ENCODE measurements at regions not wholly inside any gene's neighbourhood (a gene's known extent, or its start where the extent isn't known, plus 50 kb on each side); places are given as distances from the start of the nearest gene placed in this dataset.

DNA sequence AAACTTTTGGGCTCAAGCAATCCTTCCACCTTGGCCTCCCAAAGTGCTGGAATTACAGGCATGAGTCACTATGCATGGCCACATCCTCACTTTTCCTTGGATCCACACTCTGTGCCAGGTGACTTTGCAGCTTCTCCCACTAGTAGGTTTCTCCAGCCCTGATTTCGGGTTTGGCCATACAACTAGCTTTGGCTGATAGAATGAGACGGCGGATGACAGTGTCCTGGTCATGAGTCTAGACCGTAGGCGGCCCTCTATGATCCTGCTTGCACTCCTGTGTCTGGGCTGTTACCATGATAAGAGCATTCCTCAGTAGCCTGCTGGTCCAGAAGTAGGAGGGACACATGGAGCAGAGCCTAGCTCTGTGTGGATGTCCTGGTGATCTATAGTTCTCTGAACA is 112.5 kb upstream of the KL start:
- ChIA-PET POLR2A (no interaction called here), CTCF (no interaction called here), RAD21 (ENCODE audit: low non-redundant PET in 1 of 2, low total read pairs in 2 of 2, uncharacterized antibody in 2 of 2, unreplicated experiment in 2 of 2) (no interaction called here)
- H3K27me3 ChIP-seq (ENCODE audit: insufficient read depth, low read length), result no peaks in the 10 kb centered on the region
- TF ChIP-seq, protein P1, sequence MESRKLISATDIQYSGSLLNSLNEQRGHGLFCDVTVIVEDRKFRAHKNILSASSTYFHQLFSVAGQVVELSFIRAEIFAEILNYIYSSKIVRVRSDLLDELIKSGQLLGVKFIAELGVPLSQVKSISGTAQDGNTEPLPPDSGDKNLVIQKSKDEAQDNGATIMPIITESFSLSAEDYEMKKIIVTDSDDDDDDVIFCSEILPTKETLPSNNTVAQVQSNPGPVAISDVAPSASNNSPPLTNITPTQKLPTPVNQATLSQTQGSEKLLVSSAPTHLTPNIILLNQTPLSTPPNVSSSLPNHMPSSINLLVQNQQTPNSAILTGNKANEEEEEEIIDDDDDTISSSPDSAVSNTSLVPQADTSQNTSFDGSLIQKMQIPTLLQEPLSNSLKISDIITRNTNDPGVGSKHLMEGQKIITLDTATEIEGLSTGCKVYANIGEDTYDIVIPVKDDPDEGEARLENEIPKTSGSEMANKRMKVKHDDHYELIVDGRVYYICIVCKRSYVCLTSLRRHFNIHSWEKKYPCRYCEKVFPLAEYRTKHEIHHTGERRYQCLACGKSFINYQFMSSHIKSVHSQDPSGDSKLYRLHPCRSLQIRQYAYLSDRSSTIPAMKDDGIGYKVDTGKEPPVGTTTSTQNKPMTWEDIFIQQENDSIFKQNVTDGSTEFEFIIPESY (IDR thresholded peaks at IDR 0.05; ENCODE audit: extremely low read depth, insufficient replicate concordance, low read length), result no peak
- no peak for TF ChIP-seq SRF (IDR thresholded peaks at IDR 0.05; ENCODE audit: low read depth)
- TF ChIP-seq RAD21 (IDR thresholded peaks at IDR 0.05; ENCODE audit: low read depth), result no peak
- no peak for TF ChIP-seq EZH2 (IDR thresholded peaks at IDR 0.05)
- TF ChIP-seq, protein P2, sequence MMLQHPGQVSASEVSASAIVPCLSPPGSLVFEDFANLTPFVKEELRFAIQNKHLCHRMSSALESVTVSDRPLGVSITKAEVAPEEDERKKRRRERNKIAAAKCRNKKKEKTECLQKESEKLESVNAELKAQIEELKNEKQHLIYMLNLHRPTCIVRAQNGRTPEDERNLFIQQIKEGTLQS (IDR thresholded peaks at IDR 0.05), result no peak
- TF ChIP-seq ZNF274 (IDR thresholded peaks at IDR 0.05; ENCODE audit: low read depth, low read length), result no peak
- TF ChIP-seq ELF1 (IDR thresholded peaks at IDR 0.05; ENCODE audit: borderline replicate concordance, low read depth), result no peak
- no peak for TF ChIP-seq SP1 (IDR thresholded peaks at IDR 0.05; ENCODE audit: low read depth)
- no peak for TF ChIP-seq EZH2phosphoT487 (IDR thresholded peaks at IDR 0.05; ENCODE audit: borderline replicate concordance)
- no peak for TF ChIP-seq YY1 (IDR thresholded peaks at IDR 0.05; ENCODE audit: extremely low read depth, insufficient replicate concordance, low read depth, low read length)
- H3K4me3 ChIP-seq (replicated peaks in 1 of 2; ENCODE audit: low read depth in 1 of 2, low read length in 2 of 2), result no peak overlapping the region
- H3K4me2 ChIP-seq (ENCODE audit: low read length), result no peak overlapping the region
- H3K36me3 ChIP-seq (ENCODE audit: control insufficient read depth in 1 of 2, insufficient read depth in 2 of 2, low read length in 2 of 2), result no peaks in the 10 kb centered on the region
- ATAC-seq (no peak), DNase-seq (ENCODE audit: low read depth, low spot score) (no peak)
- H4K20me1 ChIP-seq (ENCODE audit: insufficient read depth), result no peaks in the 10 kb centered on the region
- intact Hi-C loops (cut with micrococcal nuclease), result no loop called here
- H3K4me1 ChIP-seq (ENCODE audit: control insufficient read depth in 1 of 2, insufficient read depth in 2 of 2, low read length in 2 of 2), result peaks cover 3 to 15% of the 10 kb centered on the region in 2 experiments; a peak in 3 of 4 replicates
- no peaks in the 10 kb centered on the region for H3K9me3 ChIP-seq (ENCODE audit: control insufficient read depth in 1 of 2, insufficient read depth in 1 of 2, low read depth in 1 of 2, low read length in 2 of 2)
- H3K79me2 ChIP-seq (ENCODE audit: insufficient read depth, low read length), result no peaks in the 10 kb centered on the region
- no peak overlapping the region for H3K9ac ChIP-seq (ENCODE audit: low read length)
- BruUV-seq (replicated peaks), result no TSS peak
- no peaks in the 10 kb centered on the region for H3K9me2 ChIP-seq (ENCODE audit: insufficient read depth)
- no peak overlapping the region for H2AFZ ChIP-seq (ENCODE audit: low read depth, low read length, poor library complexity, severe bottlenecking)
- H3K27ac ChIP-seq (ENCODE audit: low read depth, low read length), result no peak overlapping the region

All from HCT116 (cell line).